NCI-H146 (cell line): ENCODE measurements at regions not wholly inside any gene's neighbourhood (a gene's known extent, or its start where the extent isn't known, plus 50 kb on each side); places are given as distances from the start of the nearest gene placed in this dataset.
"Not testable (repeated sequence)": the region's sequence is repeated elsewhere in the genome, so short reads cannot be mapped to it uniquely, and the experiment has no call there.

Source experiments
- DNase-seq: peaks from one replicate; lab custom pipeline; 2025; lab: John Stamatoyannopoulos, UW

GRCh38 chr7:119944601-119944972 is 328.4 kb upstream of the KCND2 start:
- no peak for DNase-seq

- no peak for DNase-seq
Observed at GRCh38 chr7:119945822-119946221, 327.2 kb upstream of the KCND2 start.

GRCh38 chr7:119949053-119949452 is 323.9 kb upstream of the KCND2 start:
- DNase-seq, result no peak

DNA sequence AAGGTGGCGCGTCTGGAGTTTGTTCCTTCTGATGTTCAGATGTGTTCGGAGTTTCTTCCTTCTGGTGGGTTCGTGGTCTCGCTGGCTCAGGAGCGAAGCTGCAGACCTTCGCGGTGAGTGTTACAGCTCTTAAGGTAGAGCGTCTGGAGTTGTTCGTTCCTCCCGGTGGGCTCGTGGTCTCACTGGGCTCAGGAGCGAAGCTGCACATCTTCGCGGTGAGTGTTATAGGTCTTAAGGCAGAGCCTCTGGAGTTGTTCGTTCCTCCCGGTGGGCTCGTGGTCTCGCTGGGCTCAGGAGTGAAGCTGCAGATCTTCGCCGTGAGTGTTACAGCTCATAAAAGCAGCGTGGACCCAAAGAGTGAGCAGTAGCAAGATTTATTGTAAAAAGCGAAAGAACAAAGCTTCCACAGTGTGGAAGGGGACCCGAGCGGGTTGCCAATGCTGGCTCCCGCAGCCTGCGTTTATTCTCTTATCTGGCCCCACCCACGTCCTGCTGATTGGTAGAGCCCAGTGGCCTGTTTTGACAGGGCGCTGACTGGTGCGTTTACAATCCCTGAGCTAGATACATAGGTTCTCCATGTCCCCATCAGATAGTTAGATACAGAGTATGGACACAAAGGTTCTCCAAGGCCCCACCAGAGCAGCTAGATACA is 322.5 kb upstream of the KCND2 start:
- DNase-seq, result not testable (repeated sequence)

DNA sequence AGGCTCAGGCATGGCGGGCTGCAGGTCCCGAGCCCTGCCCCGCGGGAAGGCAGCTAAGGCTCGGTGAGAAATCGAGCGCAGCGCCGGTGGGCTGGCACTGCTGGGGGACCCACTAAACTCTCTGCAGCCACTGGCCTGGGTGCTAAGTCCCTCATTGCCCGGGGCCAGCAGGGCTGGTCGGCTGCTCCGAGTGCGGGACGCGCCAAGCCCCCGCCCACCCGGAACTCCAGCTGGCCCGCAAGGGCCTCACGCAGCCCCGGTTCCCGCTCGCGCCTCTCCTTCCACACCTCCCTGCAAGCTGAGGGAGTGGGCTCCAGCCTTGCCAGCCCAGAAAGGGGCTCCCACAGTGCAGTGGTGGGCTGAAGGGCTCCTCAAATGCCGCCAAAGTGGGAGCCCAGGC is 321.4 kb upstream of the KCND2 start:
- DNase-seq, result not testable (repeated sequence)

DNA sequence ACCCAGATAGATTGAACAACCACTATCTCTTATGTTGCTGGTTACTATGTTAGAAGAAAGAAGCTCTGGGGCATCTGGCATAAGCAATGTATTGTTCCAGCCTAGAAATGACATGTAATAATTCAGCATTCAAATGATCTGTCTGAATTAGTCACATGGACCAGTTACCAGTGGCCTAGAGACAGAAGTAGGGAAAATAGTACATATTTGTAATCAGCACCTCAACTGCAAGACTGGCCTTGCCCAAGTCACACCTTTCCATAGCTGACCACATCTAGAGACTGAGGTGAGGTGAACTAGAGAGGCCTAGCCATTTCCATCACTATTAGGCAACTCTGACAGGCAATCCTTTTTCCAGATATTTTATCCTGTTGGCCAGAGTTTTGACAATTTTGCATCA is 315.6 kb upstream of the KCND2 start:
- no peak for DNase-seq

DNA sequence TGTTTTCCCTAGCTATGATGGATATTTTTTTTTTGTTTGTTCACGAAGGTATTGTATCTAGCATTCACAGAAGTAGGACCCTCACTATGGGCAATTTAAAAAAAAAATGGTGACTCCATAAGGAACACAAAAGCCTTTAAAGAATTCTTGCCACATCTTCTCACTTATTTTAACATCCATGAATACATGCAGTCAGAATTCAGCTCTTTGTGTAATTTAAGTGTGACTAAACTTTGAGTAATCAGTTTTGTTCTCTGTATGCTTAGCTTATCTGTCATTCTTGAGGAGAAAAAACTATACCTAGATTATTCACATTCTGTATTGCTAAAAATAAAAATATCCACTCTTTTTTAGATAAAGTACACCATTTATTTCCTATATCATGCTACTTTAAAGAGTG is 313.2 kb upstream of the KCND2 start:
- DNase-seq, result no peak

DNA sequence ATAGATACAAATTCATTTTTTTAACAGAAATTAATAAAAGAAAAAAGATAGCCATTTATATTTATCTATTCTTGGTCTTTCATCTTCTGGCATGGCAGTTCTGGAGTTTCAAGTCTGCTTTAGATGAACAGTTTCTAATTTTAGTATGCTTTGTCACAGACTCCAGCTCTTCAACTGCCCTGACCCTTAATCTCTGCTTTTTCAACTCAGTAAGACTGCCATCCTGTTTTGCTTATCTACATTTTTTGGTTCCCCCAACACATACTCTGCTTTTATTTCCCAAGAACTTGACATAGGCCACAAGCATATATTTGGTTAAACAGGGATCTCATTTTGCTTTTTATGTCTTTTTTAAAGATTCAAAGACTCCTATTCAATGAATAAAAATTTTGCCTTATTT is 309.3 kb upstream of the KCND2 start:
- DNase-seq, result no peak

DNA sequence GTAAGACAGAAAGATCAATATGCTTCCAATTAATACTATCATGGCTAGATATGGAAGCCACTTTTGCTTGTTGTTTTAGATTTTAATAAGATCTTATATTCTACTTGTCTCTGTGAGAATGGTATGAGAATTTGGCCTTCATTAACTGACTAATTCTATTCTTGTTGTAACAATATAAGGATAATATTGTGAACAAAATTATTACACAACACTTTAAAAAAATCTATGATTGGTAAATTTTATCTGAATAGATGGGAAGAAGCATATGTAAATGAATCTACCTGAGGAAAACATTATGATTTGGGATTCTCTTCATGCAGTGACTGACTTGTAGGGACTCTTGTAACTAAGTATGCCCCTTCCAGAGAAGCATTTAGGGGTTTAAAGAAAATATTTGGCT is 308.9 kb upstream of the KCND2 start:
- DNase-seq, result no peak

GRCh38 chr7:119964788-119965542 is 308.0 kb upstream of the KCND2 start:
- no peak for DNase-seq

GRCh38 chr7:119967221-119967620 is 305.8 kb upstream of the KCND2 start:
- no peak for DNase-seq

GRCh38 chr7:119968411-119968810 is 304.6 kb upstream of the KCND2 start:
- DNase-seq, result not testable (repeated sequence)

GRCh38 chr7:119969054-119969453 is 303.9 kb upstream of the KCND2 start:
- no peak for DNase-seq

DNA sequence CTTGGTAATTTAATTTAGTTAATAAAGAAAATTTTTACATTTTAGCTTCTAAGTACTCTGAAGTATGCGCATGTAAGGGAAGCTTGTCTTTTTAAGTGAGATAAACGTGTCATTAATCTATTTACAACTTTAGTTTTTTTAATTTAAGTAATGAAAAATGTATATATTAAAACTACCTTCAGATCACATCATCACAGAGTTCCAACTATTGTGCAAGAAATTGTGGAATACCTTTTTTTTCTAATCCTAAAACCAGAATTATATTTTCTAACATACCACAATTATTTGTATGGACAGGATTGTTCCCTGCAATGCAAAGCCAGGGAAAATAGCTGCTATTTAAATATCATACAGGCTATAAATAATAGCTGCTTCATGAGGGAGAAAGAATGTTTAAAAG is 303.2 kb upstream of the KCND2 start:
- DNase-seq, result no peak

GRCh38 chr7:119974972-119975371 is 298.0 kb upstream of the KCND2 start:
- DNase-seq, result no peak

GRCh38 chr7:119982884-119983283 is 290.1 kb upstream of the KCND2 start:
- no peak for DNase-seq

DNA sequence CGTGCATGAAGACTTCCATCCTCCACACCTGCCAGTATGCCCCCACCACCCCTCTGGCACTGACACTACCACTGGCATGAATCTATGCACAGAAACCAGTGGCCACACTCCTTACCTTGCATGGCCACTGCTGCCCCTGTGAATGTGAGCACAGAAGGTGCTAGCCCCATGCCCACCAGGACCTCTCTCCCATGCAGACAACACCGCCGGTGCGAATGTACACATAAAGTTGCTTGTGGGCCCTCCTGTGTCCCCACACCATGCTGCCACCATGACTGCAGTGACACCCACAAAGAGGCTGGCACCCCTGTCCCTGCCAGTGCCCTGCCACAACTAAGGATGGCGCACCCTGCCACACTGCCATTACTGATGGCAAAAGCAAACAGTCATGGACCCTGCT is 289.5 kb upstream of the KCND2 start:
- DNase-seq, result no peak

DNA sequence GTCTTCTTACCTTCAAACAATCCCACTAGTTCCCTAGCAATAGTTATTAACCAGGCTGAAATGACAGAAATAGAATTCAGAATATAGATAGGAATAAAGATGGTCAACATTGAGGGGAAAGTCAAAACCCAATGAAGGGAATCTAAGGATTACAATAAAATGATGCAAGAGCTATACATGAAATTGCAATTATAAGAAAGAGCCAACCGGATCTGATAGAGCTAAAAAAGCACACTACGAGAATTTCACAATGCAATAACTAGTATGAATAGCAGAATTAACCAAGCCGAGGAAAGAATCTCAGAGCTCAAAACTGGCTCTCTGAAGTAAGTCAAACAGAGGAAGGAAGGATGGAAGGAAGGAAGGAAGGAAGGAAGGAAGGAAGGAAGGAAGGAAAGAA is 288.7 kb upstream of the KCND2 start:
- no peak for DNase-seq

DNA sequence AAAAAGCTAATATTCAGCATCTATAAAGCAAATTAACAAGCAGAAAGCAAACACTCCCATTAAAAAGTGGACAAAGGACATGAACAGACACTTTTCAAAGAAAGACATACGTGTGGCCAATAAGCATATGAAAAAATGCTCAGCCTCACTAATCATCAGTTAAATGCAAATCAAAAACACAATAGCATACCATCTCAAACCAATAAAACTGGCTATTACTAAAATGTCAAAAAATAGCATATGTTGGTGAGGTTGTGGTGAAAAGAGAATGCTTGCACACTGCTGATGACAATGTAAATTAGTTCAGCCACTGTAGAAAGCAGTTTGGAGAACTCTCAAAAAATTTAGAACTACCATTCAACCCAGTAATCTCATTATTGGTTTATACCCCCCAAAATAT is 284.6 kb upstream of the KCND2 start:
- no peak for DNase-seq

- DNase-seq, result no peak
Observed at GRCh38 chr7:119994928-119995327, 278.0 kb upstream of the KCND2 start.

DNA sequence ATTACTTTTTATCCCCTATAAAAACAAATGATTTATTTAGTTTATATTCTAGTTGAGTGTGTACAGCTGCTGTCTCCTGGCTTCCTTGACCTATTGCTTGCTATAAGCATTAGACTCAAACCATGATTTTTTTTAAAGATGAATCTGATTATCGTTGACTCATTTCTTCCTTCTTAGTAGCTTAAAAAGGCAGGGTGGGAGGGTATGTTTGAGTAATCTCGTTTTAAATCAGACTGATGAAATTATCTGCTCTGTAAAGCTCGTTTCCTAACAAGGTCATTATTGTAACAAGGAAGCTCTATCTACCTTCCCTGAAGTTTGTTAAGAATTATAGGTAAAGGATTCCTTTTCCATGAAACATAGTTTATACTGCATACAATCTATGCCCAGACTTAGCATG is 276.3 kb upstream of the KCND2 start:
- DNase-seq, result no peak

DNA sequence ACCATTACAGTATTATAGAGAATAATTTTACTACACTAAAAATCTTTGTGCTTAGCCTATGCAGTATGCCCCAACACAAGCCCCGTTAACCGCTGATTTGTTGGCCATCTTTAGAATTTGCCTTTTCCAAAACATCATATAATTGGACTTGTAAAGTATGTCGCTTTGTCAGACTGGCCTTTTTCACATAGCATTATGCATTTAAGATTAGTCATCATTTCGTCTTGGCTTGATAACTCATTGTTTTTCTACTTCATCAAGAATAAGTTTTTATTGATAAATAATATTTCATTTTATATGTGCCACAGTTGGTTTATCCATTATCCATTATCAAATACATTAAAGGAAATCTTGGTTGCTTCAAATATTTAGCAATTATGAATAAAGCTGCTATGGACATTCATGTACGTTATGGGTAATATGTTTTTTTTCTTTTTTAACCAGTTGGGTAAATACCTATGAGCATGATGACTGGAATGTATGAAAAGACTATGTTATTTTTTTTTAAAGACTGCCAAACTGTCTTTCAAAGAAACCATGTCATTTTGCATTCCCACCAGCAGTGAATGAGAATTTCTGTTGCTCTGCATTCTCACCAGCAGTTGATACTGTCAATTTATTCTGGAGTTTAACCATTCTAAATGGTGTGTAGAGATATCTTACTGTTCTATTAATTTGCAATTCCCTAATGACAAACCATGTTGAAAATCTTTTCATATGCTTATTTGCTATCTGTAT is 273.1 kb upstream of the KCND2 start:
- DNase-seq, result no peak

- DNase-seq, result no peak
Observed at GRCh38 chr7:120005720-120006119, 267.3 kb upstream of the KCND2 start.
